ENCODE measurements at regions not wholly inside any gene's neighbourhood (a gene's known extent, or its start where the extent isn't known, plus 50 kb on each side); places are given as distances from the start of the nearest gene placed in this dataset.
"Not testable (repeated sequence)": the region's sequence is repeated elsewhere in the genome, so short reads cannot be mapped to it uniquely, and the experiment has no call there.

DNA sequence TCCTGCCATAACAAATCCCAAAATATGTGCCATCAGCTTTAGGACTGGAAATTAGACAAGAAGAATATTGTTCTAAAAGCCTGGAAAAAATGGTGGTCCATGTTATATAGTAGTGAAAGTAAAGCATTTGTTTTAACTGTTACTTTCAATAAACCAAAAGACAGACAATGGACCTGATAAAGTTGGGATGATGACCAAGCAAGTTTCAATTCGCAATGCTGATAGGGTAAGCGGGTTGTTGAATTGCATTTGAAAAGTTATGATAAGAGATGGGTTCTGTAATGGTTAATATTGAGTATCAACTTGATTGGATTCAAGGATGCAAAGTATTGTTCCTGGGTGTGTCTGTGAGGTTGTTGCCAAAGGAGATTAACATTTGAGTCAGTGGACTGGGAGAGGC is 131.9 kb upstream of the ZC3H12C start:
- Mint-ChIP-seq H3K9me3 (ENCODE audit: unreplicated experiment) (no peaks in the 10 kb centered on the region), H3K4me3 (ENCODE audit: unreplicated experiment) (no peak overlapping the region), H3K27ac (ENCODE audit: unreplicated experiment) (no peak overlapping the region), H3K27me3 (ENCODE audit: unreplicated experiment) (no peaks in the 10 kb centered on the region), H3K4me1 (ENCODE audit: unreplicated experiment) (peaks cover 2% of the 10 kb centered on the region), H3K36me3 (ENCODE audit: unreplicated experiment) (no peaks in the 10 kb centered on the region)
- DNase-seq (ENCODE audit: extremely low spot score, unreplicated experiment), result no peak
- TF ChIP-seq, protein P1, sequence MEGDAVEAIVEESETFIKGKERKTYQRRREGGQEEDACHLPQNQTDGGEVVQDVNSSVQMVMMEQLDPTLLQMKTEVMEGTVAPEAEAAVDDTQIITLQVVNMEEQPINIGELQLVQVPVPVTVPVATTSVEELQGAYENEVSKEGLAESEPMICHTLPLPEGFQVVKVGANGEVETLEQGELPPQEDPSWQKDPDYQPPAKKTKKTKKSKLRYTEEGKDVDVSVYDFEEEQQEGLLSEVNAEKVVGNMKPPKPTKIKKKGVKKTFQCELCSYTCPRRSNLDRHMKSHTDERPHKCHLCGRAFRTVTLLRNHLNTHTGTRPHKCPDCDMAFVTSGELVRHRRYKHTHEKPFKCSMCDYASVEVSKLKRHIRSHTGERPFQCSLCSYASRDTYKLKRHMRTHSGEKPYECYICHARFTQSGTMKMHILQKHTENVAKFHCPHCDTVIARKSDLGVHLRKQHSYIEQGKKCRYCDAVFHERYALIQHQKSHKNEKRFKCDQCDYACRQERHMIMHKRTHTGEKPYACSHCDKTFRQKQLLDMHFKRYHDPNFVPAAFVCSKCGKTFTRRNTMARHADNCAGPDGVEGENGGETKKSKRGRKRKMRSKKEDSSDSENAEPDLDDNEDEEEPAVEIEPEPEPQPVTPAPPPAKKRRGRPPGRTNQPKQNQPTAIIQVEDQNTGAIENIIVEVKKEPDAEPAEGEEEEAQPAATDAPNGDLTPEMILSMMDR (IDR thresholded peaks at IDR 0.05), result no peak

GRCh38 chr11:109963101-109963500 is 130.1 kb upstream of the ZC3H12C start:
- Mint-ChIP-seq H3K27me3 (ENCODE audit: unreplicated experiment) (no peaks in the 10 kb centered on the region), H3K27ac (ENCODE audit: unreplicated experiment) (no peak overlapping the region), H3K36me3 (ENCODE audit: unreplicated experiment) (no peaks in the 10 kb centered on the region), H3K4me1 (ENCODE audit: unreplicated experiment) (no peaks in the 10 kb centered on the region), H3K4me3 (ENCODE audit: unreplicated experiment) (no peak overlapping the region), H3K9me3 (ENCODE audit: unreplicated experiment) (no peaks in the 10 kb centered on the region)
- no peak for DNase-seq (ENCODE audit: extremely low spot score, unreplicated experiment)
- TF ChIP-seq, protein P1 (IDR thresholded peaks at IDR 0.05), result no peak

DNA sequence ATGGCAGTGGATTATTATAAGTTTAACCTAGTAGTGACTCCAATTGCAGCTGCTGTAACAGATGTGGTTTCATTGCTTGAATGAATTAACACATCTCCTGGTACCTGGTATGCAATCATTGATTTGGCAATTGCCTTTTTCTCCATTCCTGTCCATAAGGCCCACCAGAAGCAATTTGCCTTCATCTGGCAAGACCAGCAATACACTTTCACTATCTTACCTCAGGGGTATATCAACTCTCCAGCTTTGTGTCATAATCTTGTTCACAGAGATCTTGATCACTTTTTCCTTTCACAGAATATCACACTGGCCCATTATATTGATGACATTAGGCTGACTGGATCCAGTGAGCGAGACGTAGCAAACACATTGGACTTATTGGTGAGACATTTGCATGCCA is 128.7 kb upstream of the ZC3H12C start:
- DNase-seq (ENCODE audit: extremely low spot score, unreplicated experiment), result no peak
- TF ChIP-seq, protein P1 (IDR thresholded peaks at IDR 0.05), result no peak
- Mint-ChIP-seq H3K4me3 (ENCODE audit: unreplicated experiment) (no peak overlapping the region), H3K9me3 (ENCODE audit: unreplicated experiment) (no peaks in the 10 kb centered on the region), H3K27me3 (ENCODE audit: unreplicated experiment) (no peaks in the 10 kb centered on the region), H3K27ac (ENCODE audit: unreplicated experiment) (no peak overlapping the region), H3K4me1 (ENCODE audit: unreplicated experiment) (no peaks in the 10 kb centered on the region), H3K36me3 (ENCODE audit: unreplicated experiment) (no peaks in the 10 kb centered on the region)

DNA sequence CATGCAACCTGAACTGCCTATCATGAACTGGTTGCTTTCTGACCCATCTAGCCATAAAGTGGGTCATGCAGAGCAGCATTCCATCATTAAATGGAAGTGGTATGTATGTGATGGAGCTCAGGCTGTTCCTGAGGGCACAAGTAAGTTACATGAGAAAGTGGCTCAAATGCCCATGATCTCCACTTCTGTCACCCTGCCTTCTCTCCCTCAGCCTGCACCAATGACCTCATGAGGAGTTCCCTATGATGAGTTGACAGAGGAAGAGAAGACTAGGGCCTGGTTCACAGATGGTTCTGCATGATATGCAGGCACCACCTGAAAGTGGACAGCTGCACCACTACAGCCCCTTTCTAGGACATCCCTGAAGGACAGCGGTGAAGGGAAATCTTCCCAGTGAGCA is 127.7 kb upstream of the ZC3H12C start:
- not testable (repeated sequence) for H3K9me3 Mint-ChIP-seq (ENCODE audit: unreplicated experiment); H3K4me1 Mint-ChIP-seq (ENCODE audit: unreplicated experiment)

GRCh38 chr11:109965926-109966325 is 127.3 kb upstream of the ZC3H12C start:
- H3K36me3 Mint-ChIP-seq (ENCODE audit: unreplicated experiment); H3K4me3 Mint-ChIP-seq (ENCODE audit: unreplicated experiment); DNase-seq (ENCODE audit: extremely low spot score, unreplicated experiment); H3K27ac Mint-ChIP-seq (ENCODE audit: unreplicated experiment); H3K27me3 Mint-ChIP-seq (ENCODE audit: unreplicated experiment); H3K9me3 Mint-ChIP-seq (ENCODE audit: unreplicated experiment); H3K4me1 Mint-ChIP-seq (ENCODE audit: unreplicated experiment): not testable (repeated sequence)

More for the DNA sequence above, 127.7 kb upstream of the ZC3H12C start:
- not testable (repeated sequence) for H3K36me3 Mint-ChIP-seq (ENCODE audit: unreplicated experiment); H3K27ac Mint-ChIP-seq (ENCODE audit: unreplicated experiment); H3K4me3 Mint-ChIP-seq (ENCODE audit: unreplicated experiment); DNase-seq (ENCODE audit: extremely low spot score, unreplicated experiment); H3K27me3 Mint-ChIP-seq (ENCODE audit: unreplicated experiment)

GRCh38 chr11:109967136-109967535 is 126.1 kb upstream of the ZC3H12C start:
- not testable (repeated sequence) for H3K36me3 Mint-ChIP-seq (ENCODE audit: unreplicated experiment); H3K9me3 Mint-ChIP-seq (ENCODE audit: unreplicated experiment); H3K27me3 Mint-ChIP-seq (ENCODE audit: unreplicated experiment); DNase-seq (ENCODE audit: extremely low spot score, unreplicated experiment); H3K27ac Mint-ChIP-seq (ENCODE audit: unreplicated experiment); H3K4me3 Mint-ChIP-seq (ENCODE audit: unreplicated experiment)
- H3K4me1 Mint-ChIP-seq (ENCODE audit: unreplicated experiment), result peaks cover 13% of the 10 kb centered on the region

GRCh38 chr11:109968299-109968698 is 124.9 kb upstream of the ZC3H12C start:
- Mint-ChIP-seq H3K27me3 (ENCODE audit: unreplicated experiment) (no peaks in the 10 kb centered on the region), H3K27ac (ENCODE audit: unreplicated experiment) (no peak overlapping the region), H3K4me1 (ENCODE audit: unreplicated experiment) (peaks cover 23% of the 10 kb centered on the region), H3K4me3 (ENCODE audit: unreplicated experiment) (no peak overlapping the region), H3K36me3 (ENCODE audit: unreplicated experiment) (no peaks in the 10 kb centered on the region), H3K9me3 (ENCODE audit: unreplicated experiment) (no peaks in the 10 kb centered on the region)
- DNase-seq (ENCODE audit: extremely low spot score, unreplicated experiment), result no peak
- TF ChIP-seq, protein P1 (IDR thresholded peaks at IDR 0.05), result no peak

Data from osteocyte (in vitro differentiated cells).